HL-60 (cell line): ENCODE measurements at regions not wholly inside any gene's neighbourhood (a gene's known extent, or its start where the extent isn't known, plus 50 kb on each side); places are given as distances from the start of the nearest gene placed in this dataset.

ENCODE experiments used
- DNase-seq, 2 experiments: peaks; one replicate each; pipeline ENCODE4 v3.0.0-alpha.2; 2010 to 2020; ENCODE audit warnings: low read depth in 1 of 2, low spot score in 1 of 2
- H3K27ac ChIP-seq: fragments of 250-450 bp; sonication (Bioruptor Pico); replicated peaks from 2 replicates; pipeline ENCODE4 v1.5.1; 2020; ENCODE audit warnings: mild to moderate bottlenecking, moderate library complexity
- H3K27me3 ChIP-seq: fragments of 250-450 bp; sonication (Bioruptor Pico); 2 replicates; pipeline ENCODE4 v1.5.1; 2021; ENCODE audit warnings: mild to moderate bottlenecking, moderate library complexity; ENCODE audit not compliant: insufficient read depth, poor library complexity, severe bottlenecking
- H3K4me3 ChIP-seq: replicated peaks from 2 replicates; pipeline ENCODE4 v1.5.1; 2011; ENCODE audit warnings: mild to moderate bottlenecking, control low read depth, low read length; ENCODE audit not compliant: insufficient read depth
- CTCF ChIP-seq: IDR thresholded peaks from one replicate; pipeline ENCODE4 v1.5.1; 2011; ENCODE audit warnings: low read length, control low read depth, inconsistent platforms; ENCODE audit not compliant: insufficient read depth
- GABPA ChIP-seq: IDR thresholded peaks from 2 replicates; pipeline ENCODE4 v1.6.1; 2012; ENCODE audit warnings: low read depth
- POLR2AphosphoS5 ChIP-seq: IDR thresholded peaks from 2 replicates; pipeline ENCODE4 v1.6.1; 2012; ENCODE audit warnings: low read depth
- REST ChIP-seq: IDR thresholded peaks from 2 replicates; pipeline ENCODE4 v1.6.1; 2012; ENCODE audit warnings: low read depth; ENCODE audit not compliant: insufficient replicate concordance
- SPI1 ChIP-seq: IDR thresholded peaks from 2 replicates; pipeline ENCODE4 v1.6.1; 2012; ENCODE audit warnings: low read depth, mild to moderate bottlenecking, borderline replicate concordance

GRCh38 chr6:150749091-150749670 lies 116.3 kb upstream of the MTHFD1L start:
- Histone ChIP-seq H3K27me3 (no peaks in the 10 kb centered on the region), H3K27ac (no peak overlapping the region), H3K4me3 (no peak overlapping the region)
- no peak for DNase-seq
- TF ChIP-seq GABPA (no peak), REST (no peak)

- no peak overlapping the region for H3K27ac ChIP-seq
- TF ChIP-seq GABPA (no peak), CTCF (no peak), POLR2AphosphoS5 (no peak), SPI1 (no peak), REST (no peak)
- H3K4me3 ChIP-seq = no peak overlapping the region
- no peak for DNase-seq
- H3K27me3 ChIP-seq = no peaks in the 10 kb centered on the region
These were observed 114.2 kb upstream of the MTHFD1L start for GRCh38 chr6:150751296-150751695.

GRCh38 chr6:150752409-150752808 lies 113.1 kb upstream of the MTHFD1L start:
- Histone ChIP-seq H3K27ac (no peak overlapping the region), H3K4me3 (no peak overlapping the region), H3K27me3 (no peaks in the 10 kb centered on the region)
- no peak for DNase-seq
- TF ChIP-seq POLR2AphosphoS5 (no peak), CTCF (no peak), SPI1 (no peak), REST (no peak), GABPA (no peak)
